ENCODE measurements at regions not wholly inside any gene's neighbourhood (a gene's known extent, or its start where the extent isn't known, plus 50 kb on each side); places are given as distances from the start of the nearest gene placed in this dataset.

- Histone ChIP-seq H3K9me3 (no peaks in the 10 kb centered on the region), H3K4me3 (no peak overlapping the region), H3K36me3 (no peaks in the 10 kb centered on the region), H3K27me3 (no peaks in the 10 kb centered on the region), H3K4me1 (no peaks in the 10 kb centered on the region), H3K27ac (no peak overlapping the region)
- DNase-seq (ENCODE audit: low spot score) = no peak
- TF ChIP-seq, protein P1, sequence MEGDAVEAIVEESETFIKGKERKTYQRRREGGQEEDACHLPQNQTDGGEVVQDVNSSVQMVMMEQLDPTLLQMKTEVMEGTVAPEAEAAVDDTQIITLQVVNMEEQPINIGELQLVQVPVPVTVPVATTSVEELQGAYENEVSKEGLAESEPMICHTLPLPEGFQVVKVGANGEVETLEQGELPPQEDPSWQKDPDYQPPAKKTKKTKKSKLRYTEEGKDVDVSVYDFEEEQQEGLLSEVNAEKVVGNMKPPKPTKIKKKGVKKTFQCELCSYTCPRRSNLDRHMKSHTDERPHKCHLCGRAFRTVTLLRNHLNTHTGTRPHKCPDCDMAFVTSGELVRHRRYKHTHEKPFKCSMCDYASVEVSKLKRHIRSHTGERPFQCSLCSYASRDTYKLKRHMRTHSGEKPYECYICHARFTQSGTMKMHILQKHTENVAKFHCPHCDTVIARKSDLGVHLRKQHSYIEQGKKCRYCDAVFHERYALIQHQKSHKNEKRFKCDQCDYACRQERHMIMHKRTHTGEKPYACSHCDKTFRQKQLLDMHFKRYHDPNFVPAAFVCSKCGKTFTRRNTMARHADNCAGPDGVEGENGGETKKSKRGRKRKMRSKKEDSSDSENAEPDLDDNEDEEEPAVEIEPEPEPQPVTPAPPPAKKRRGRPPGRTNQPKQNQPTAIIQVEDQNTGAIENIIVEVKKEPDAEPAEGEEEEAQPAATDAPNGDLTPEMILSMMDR (IDR thresholded peaks at IDR 0.05) = no peak
Observed at GRCh38 chrX:98514032-98514431, 1630.3 kb downstream of the RPA4 start.

GRCh38 chrX:98516120-98516519 lies 1632.4 kb downstream of the RPA4 start:
- Histone ChIP-seq H3K4me3 (no peak overlapping the region), H3K36me3 (no peaks in the 10 kb centered on the region), H3K4me1 (no peaks in the 10 kb centered on the region), H3K9me3 (no peaks in the 10 kb centered on the region), H3K27me3 (no peaks in the 10 kb centered on the region), H3K27ac (no peak overlapping the region)
- TF ChIP-seq, protein P1 (IDR thresholded peaks at IDR 0.05) = no peak
- DNase-seq (ENCODE audit: low spot score) = no peak

DNA sequence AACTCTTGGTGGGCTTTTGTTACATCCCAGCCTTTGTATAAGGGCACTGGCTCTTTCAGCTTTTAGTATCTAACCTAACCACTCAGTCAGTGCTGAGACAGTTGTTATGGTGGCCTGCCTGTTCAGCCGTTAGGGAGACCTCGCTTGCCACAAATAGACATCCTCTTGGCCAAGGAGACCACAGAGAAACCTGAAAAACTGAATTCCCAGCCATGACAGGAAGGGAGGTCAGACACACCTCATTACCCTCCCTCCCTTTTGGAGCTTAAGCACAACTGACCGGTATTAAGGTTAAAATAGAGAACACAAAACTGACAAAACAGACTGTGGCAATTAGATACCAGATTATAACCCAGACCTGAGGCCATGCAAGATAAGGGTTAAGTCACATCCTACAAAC lies 1639.3 kb downstream of the RPA4 start:
- Histone ChIP-seq H3K4me3 (no peak overlapping the region), H3K4me1 (no peaks in the 10 kb centered on the region), H3K36me3 (no peaks in the 10 kb centered on the region), H3K27me3 (no peaks in the 10 kb centered on the region), H3K9me3 (no peaks in the 10 kb centered on the region), H3K27ac (no peak overlapping the region)
- DNase-seq (ENCODE audit: low spot score) = no peak
- TF ChIP-seq, protein P1 (IDR thresholded peaks at IDR 0.05) = no peak

DNA sequence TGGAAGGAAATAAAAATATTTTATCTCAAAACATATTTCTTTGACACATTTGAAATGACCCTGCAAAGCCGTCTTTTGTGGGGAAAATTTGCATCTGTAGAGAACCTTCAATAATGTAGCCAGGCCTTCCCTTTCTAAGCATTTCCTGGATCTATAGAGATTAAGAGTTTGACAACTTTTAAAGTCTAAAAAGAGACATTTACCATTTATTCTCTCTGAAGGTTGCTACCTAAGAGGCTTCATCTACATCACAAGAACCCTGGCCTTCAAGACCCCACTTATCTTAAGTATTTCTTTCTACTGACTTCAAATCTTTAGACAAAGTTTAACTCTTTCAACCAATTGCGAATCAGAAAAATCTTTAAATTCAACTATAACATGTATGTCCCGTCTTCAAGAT lies 1639.8 kb downstream of the RPA4 start:
- Histone ChIP-seq H3K27ac (no peak overlapping the region), H3K4me3 (no peak overlapping the region), H3K36me3 (no peaks in the 10 kb centered on the region), H3K4me1 (no peaks in the 10 kb centered on the region), H3K9me3 (no peaks in the 10 kb centered on the region), H3K27me3 (no peaks in the 10 kb centered on the region)
- DNase-seq (ENCODE audit: low spot score) = no peak
- TF ChIP-seq, protein P1 (IDR thresholded peaks at IDR 0.05) = no peak

DNA sequence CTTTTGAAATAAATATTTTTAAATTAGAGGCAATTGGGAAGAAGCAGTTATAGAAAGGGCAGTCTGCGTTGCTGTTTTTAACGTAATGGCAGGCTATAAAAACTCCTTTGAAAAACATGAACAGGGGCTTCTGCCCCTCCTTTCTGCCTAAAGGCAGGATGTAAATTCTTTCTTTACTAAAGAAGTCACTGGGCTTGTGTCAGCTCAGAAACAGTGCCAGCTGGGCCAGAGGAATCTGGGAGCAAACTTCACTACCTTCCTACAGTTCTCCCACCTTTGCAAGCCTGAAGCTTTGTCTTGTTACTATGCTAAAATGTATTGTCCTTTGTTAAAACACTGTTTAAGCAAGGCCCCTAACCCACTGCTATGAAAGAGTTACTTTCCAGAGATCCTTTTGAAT lies 1664.8 kb downstream of the RPA4 start:
- Histone ChIP-seq H3K27me3 (no peaks in the 10 kb centered on the region), H3K4me1 (no peaks in the 10 kb centered on the region), H3K36me3 (no peaks in the 10 kb centered on the region), H3K27ac (no peak overlapping the region), H3K4me3 (no peak overlapping the region), H3K9me3 (peaks cover 0 to 5% of the 10 kb centered on the region in 2 donors)
- DNase-seq (ENCODE audit: low spot score) = no peak
- TF ChIP-seq, protein P1 (IDR thresholded peaks at IDR 0.05) = no peak

- Histone ChIP-seq H3K36me3 (no peaks in the 10 kb centered on the region), H3K9me3 (no peaks in the 10 kb centered on the region), H3K4me3 (no peak overlapping the region), H3K4me1 (no peaks in the 10 kb centered on the region), H3K27ac (no peak overlapping the region), H3K27me3 (no peaks in the 10 kb centered on the region)
- TF ChIP-seq, protein P1 (IDR thresholded peaks at IDR 0.05) = no peak
- no peak for DNase-seq (ENCODE audit: low spot score)
Observed at GRCh38 chrX:98568795-98569194, 1685.1 kb downstream of the RPA4 start.

Data from right atrium auricular region (tissue), 2 donors.